ENCODE measurements at regions not wholly inside any gene's neighbourhood (a gene's known extent, or its start where the extent isn't known, plus 50 kb on each side); places are given as distances from the start of the nearest gene placed in this dataset.

GRCh38 chr13:39254601-39255000 is 216.3 kb downstream of the NHLRC3 start:
- TF ChIP-seq CTCF (IDR thresholded peaks at IDR 0.05; ENCODE audit: low read depth, low read length): no peak
- TF ChIP-seq EZH2phosphoT487 (IDR thresholded peaks at IDR 0.05; ENCODE audit: low read depth): no peak
